ENCODE measurements at regions not wholly inside any gene's neighbourhood (a gene's known extent, or its start where the extent isn't known, plus 50 kb on each side); places are given as distances from the start of the nearest gene placed in this dataset.

DNA sequence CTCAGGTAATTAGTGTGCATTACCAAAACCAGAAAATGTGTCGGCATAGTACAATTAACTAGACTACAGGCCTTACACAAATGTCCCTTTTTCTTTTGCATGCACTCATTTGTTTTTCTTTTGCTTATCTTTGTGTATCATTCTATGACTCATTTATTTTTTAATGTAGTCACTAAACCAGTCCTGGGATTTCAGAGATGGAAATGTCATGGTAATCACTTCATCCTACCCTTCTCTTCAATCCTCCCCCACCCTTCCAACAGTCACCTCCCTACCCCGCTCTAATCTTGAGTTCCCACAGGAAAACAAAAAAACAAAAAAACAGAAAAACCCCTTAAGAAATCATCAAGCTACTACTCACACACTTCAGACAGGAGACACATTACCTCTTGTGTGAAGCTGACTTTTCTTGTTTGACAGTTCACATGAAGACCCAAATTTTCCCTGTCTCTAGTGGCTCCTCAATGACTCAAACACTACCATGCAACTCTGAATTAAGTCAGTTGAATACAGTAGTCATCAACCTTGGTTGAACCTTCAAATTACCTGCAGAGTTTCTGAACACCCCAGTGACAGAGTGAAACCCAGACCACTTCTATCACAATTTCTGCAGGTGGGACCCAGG lies 242.4 kb upstream of the SALL1 start:
- Histone ChIP-seq H3K4me1 (ENCODE audit: control insufficient read depth, insufficient read depth, low read length) (peaks cover 7% of the 10 kb centered on the region; the same call in 1 of the 2 replicates), H3K36me3 (ENCODE audit: control insufficient read depth, insufficient read depth, low read length) (no peaks in the 10 kb centered on the region), H2AK5ac (ENCODE audit: low read depth, low read length) (no peak overlapping the region), H3K27me3 (ENCODE audit: control insufficient read depth, insufficient read depth, low read length) (no peaks in the 10 kb centered on the region), H2BK20ac (ENCODE audit: low read depth, low read length) (peak overlapping the region; percentile 46), H2BK15ac (ENCODE audit: low read depth, low read length) (no peak overlapping the region), H3K56ac (ENCODE audit: extremely low read depth, insufficient read depth, low read length) (no peak overlapping the region), H3K27ac (ENCODE audit: insufficient read depth, low read length) (no peak overlapping the region), H2BK120ac (ENCODE audit: low read depth, low read length) (peak overlapping the region; percentile 56; the same call in 1 of the 2 replicates), H4K20me1 (ENCODE audit: insufficient read depth, low read length) (no peaks in the 10 kb centered on the region), H3K9me1 (ENCODE audit: insufficient read depth, low read length) (peaks cover 2% of the 10 kb centered on the region), H4K91ac (ENCODE audit: insufficient read depth, low read depth, low read length) (peak overlapping the region; percentile 61; the same call in 1 of the 2 replicates), H4K8ac (ENCODE audit: low read depth in 2 of 2, low read length in 2 of 2) (peak overlapping the region in 1 of 2 experiments; percentile 20; a peak in 1 of 4 replicates), H3K18ac (ENCODE audit: low read depth, low read length) (peak overlapping the region; percentile 33; the same call in 1 of the 2 replicates), H3K4me2 (ENCODE audit: low read depth, low read length) (peak overlapping the region; percentile 13; the same call in 1 of the 2 replicates), H2AFZ (replicated peaks; ENCODE audit: low read length, poor library complexity) (no peak overlapping the region), H3K9ac (ENCODE audit: low read depth, low read length) (no peak overlapping the region), H3K79me1 (ENCODE audit: low read depth in 1 of 2, low read length in 2 of 2) (no peaks in the 10 kb centered on the region), H3K4me3 (ENCODE audit: insufficient read depth, low read depth, low read length) (no peak overlapping the region), H3K14ac (replicated peaks; ENCODE audit: low read depth, low read length) (peak overlapping the region; percentile 20; the same call in 1 of the 2 replicates), H4K5ac (ENCODE audit: low read depth, low read length) (0 out of 2 replicates have a peak overlapping the region, but pooled peaks have one; percentile 29), H2BK5ac (ENCODE audit: low read depth, low read length, poor library complexity, severe bottlenecking) (peak overlapping the region; percentile 31), H3K23ac (ENCODE audit: low read depth, low read length) (no peak overlapping the region), H3K9me3 (ENCODE audit: control insufficient read depth, insufficient read depth, low read length) (peaks cover 2% of the 10 kb centered on the region; the same call in 1 of the 2 replicates), H3K4ac (ENCODE audit: low read depth, low read length) (peak overlapping the region; percentile 38; the same call in 1 of the 2 replicates), H2AK9ac (replicated peaks; ENCODE audit: low read depth, low read length, poor library complexity) (no peak overlapping the region)
- in situ Hi-C loops (cut with MboI; ENCODE audit: low sequenced_read_pairs) (no loop called here), intact Hi-C loops (cut with micrococcal nuclease) (loop anchor here (10.0 kb wide), 1 partner anchor 239 kb away; the partner anchor contains the start of gene SALL1), dilution Hi-C loops (cut with HindIII; ENCODE audit: low sequenced_read_pairs, unreplicated experiment) (no loop called here)
- TF ChIP-seq BHLHE40 (IDR thresholded peaks at IDR 0.05; ENCODE audit: low read depth, low read length) (0 out of 2 replicates have a peak, but pooled peaks have one; percentile 7), MAZ (IDR thresholded peaks at IDR 0.05; ENCODE audit: borderline replicate concordance, low read depth, low read length) (no peak), FOS (IDR thresholded peaks at IDR 0.05; ENCODE audit: low read depth, low read length) (peak; percentile 75)
- no CpG with 5 or more reads among the region's 2 CpGs for WGBS, 2 experiments (ENCODE audit: extremely low coverage in 2 of 2, insufficient read length in 1 of 2)
- DNase-seq (peak; percentile 51), ATAC-seq (ENCODE audit: low read depth) (peak; percentile 53)
- POLR2A ChIA-PET (ENCODE audit: unreplicated experiment) = no interaction called here
- BruUV-seq (replicated peaks) = no TSS peak
- CTCF ChIA-PET = interaction anchor here (1.6 kb wide), 1 partner anchor 12 kb away, joined by 4 read pairs; no protein-coding TSS in a partner anchor

Measured in IMR-90 (cell line).